Erythroblast (primary cell): ENCODE measurements at regions not wholly inside any gene's neighbourhood (a gene's known extent, or its start where the extent isn't known, plus 50 kb on each side); places are given as distances from the start of the nearest gene placed in this dataset.

Experiments
- GATA1 ChIP-seq: IDR thresholded peaks from 2 replicates; pipeline ENCODE4 v1.6.1; 2011; ENCODE audit warnings: low read depth, mild to moderate bottlenecking, control low read depth, low read length, moderate library complexity
- POLR2A ChIP-seq: IDR thresholded peaks from 2 replicates; pipeline ENCODE4 v1.6.1; 2011; ENCODE audit warnings: mild to moderate bottlenecking, low read length

DNA sequence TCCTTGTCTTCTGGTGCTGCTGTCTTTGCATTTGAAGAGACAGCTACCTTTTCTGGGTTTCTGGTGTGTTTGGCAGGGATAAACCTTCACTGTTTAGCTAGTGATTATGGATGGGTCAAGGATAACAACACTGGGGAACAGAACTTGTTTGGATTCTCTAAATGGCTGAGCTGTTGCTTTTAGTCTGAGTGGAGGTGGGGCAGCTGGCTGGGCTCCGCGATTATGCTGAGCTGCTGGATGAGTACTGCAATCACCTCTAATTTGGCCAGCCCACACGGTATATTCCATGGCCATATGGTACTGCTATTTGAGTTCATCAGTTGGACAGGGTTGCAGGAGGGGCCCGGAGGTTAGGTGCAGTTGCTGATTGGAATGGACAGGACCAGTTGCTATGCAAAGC lies 361.6 kb upstream of the TFPI start:
- no peak for TF ChIP-seq POLR2A
- TF ChIP-seq GATA1 = no peak
